Hepatocyte (in vitro differentiated cells): ENCODE measurements at regions not wholly inside any gene's neighbourhood (a gene's known extent, or its start where the extent isn't known, plus 50 kb on each side); places are given as distances from the start of the nearest gene placed in this dataset.

Source experiments
- EZH2 ChIP-seq: fragments of 200-600 bp; sonication (generic); IDR thresholded peaks from 2 replicates; pipeline ENCODE4 v1.6.1; 2016; ENCODE audit warnings: antibody characterized with exemption, mild to moderate bottlenecking, borderline replicate concordance
- EZH2phosphoT487 ChIP-seq: fragments of 200-600 bp; sonication (generic); IDR thresholded peaks from one replicate; pipeline ENCODE4 v1.6.1; 2018; ENCODE audit warnings: antibody characterized with exemption, mild to moderate bottlenecking, low read depth, moderate library complexity; ENCODE audit not compliant: unreplicated experiment, severe bottlenecking

DNA sequence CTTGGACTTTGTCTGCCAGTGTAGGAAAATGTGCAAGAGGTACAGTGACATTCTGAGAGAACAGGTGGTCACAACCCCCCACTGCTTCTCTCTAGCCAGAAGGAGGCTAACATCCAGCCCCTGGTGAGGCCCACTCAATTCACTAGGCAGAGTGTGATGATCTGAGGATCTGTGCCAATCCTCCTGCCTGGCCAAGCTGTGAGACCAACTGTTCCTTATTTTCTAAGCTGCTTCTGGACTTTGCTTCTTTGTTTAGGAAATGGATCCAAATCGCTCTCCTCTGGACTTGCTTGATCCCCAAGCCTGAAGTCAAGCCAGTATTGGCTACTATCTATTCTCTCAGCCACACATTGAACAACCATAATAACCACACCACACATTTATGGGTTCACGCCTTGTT, 202.8 kb downstream of the PIK3C3 start:
- TF ChIP-seq EZH2: no peak
- no peak for TF ChIP-seq EZH2phosphoT487
